GF-D8 (cell line): ENCODE measurements at regions not wholly inside any gene's neighbourhood (a gene's known extent, or its start where the extent isn't known, plus 50 kb on each side); places are given as distances from the start of the nearest gene placed in this dataset.

Experiments
- DNase-seq: peaks from one replicate; lab custom pipeline; 2025; lab: John Stamatoyannopoulos, UW

GRCh38 chr13:22235285-22235949 is 564.5 kb downstream of the FGF9 start:
- no peak for DNase-seq

GRCh38 chr13:22235950-22236290 is 565.0 kb downstream of the FGF9 start:
- DNase-seq: no peak

GRCh38 chr13:22238269-22238668 is 567.4 kb downstream of the FGF9 start:
- DNase-seq: no peak

- DNase-seq: no peak
Observed at GRCh38 chr13:22240716-22241115, 569.8 kb downstream of the FGF9 start.

GRCh38 chr13:22243469-22244163 is 572.7 kb downstream of the FGF9 start:
- no peak for DNase-seq

- no peak for DNase-seq
Observed at GRCh38 chr13:22252281-22252830, 581.5 kb downstream of the FGF9 start.

- DNase-seq: no peak
Observed at GRCh38 chr13:22253107-22253506, 582.2 kb downstream of the FGF9 start.

GRCh38 chr13:22256111-22256639 is 585.3 kb downstream of the FGF9 start:
- no peak for DNase-seq

- DNase-seq: no peak
Observed at GRCh38 chr13:22262001-22262885, 591.4 kb downstream of the FGF9 start.

- DNase-seq: no peak
Observed at GRCh38 chr13:22263185-22263584, 592.3 kb downstream of the FGF9 start.

- no peak for DNase-seq
Observed at GRCh38 chr13:22265563-22265962, 594.7 kb downstream of the FGF9 start.

- no peak for DNase-seq
Observed at GRCh38 chr13:22270881-22271280, 600.0 kb downstream of the FGF9 start.

GRCh38 chr13:22271903-22272302 is 601.0 kb downstream of the FGF9 start:
- DNase-seq: no peak

GRCh38 chr13:22275393-22275792 is 604.5 kb downstream of the FGF9 start:
- DNase-seq: no peak

GRCh38 chr13:22276616-22277015 is 605.7 kb downstream of the FGF9 start:
- no peak for DNase-seq

GRCh38 chr13:22278336-22278929 is 607.6 kb downstream of the FGF9 start:
- DNase-seq: no peak

- no peak for DNase-seq
Observed at GRCh38 chr13:22285867-22286266, 615.0 kb downstream of the FGF9 start.

- DNase-seq: no peak
Observed at GRCh38 chr13:22286338-22286737, 615.5 kb downstream of the FGF9 start.

GRCh38 chr13:22287343-22287920 is 616.6 kb downstream of the FGF9 start:
- DNase-seq: no peak

GRCh38 chr13:22288496-22288895 is 617.6 kb downstream of the FGF9 start:
- no peak for DNase-seq

- DNase-seq: no peak
Observed at GRCh38 chr13:22289711-22290110, 618.8 kb downstream of the FGF9 start.

GRCh38 chr13:22298530-22298929 is 627.7 kb downstream of the FGF9 start:
- no peak for DNase-seq
